ENCODE measurements at regions not wholly inside any gene's neighbourhood (a gene's known extent, or its start where the extent isn't known, plus 50 kb on each side); places are given as distances from the start of the nearest gene placed in this dataset.
"Not testable (repeated sequence)": the region's sequence is repeated elsewhere in the genome, so short reads cannot be mapped to it uniquely, and the experiment has no call there.

- 80% methylated on average over 5 of the region's 5 CpGs for WGBS
- Histone ChIP-seq H3K27ac (no peak overlapping the region), H3K4me3 (no peak overlapping the region), H3K36me3 (no peaks in the 10 kb centered on the region), H3K9me3 (no peaks in the 10 kb centered on the region), H3K4me1 (replicated peaks) (no peaks in the 10 kb centered on the region), H3K27me3 (replicated peaks; ENCODE audit: insufficient read depth) (no peaks in the 10 kb centered on the region)
- TF ChIP-seq CTCF (IDR thresholded peaks at IDR 0.05) (no peak), POLR2AphosphoS5 (IDR thresholded peaks at IDR 0.05) (no peak), POLR2A (IDR thresholded peaks at IDR 0.05) (no peak)
- intact Hi-C loops (cut with DNase I) = no loop called here
- DNase-seq (ENCODE audit: low spot score) = no peak
Measured at GRCh38 chr1:8226747-8227146, 91.2 kb upstream of the SLC45A1 start.

- H3K9me3 ChIP-seq; H3K4me3 ChIP-seq; H3K36me3 ChIP-seq; H3K4me1 ChIP-seq (replicated peaks); intact Hi-C loops (cut with DNase I); H3K27ac ChIP-seq; H3K27me3 ChIP-seq (replicated peaks; ENCODE audit: insufficient read depth); DNase-seq (ENCODE audit: low spot score): not testable (repeated sequence)
- 91% methylated on average over 5 of the region's 5 CpGs for WGBS
Measured at GRCh38 chr1:8226024-8226423, 91.9 kb upstream of the SLC45A1 start.

- Histone ChIP-seq H3K27me3 (replicated peaks; ENCODE audit: insufficient read depth) (no peaks in the 10 kb centered on the region), H3K9me3 (no peaks in the 10 kb centered on the region), H3K4me1 (replicated peaks) (no peaks in the 10 kb centered on the region), H3K4me3 (no peak overlapping the region), H3K27ac (no peak overlapping the region), H3K36me3 (no peaks in the 10 kb centered on the region)
- intact Hi-C loops (cut with DNase I) = no loop called here
- no peak for TF ChIP-seq CTCF (IDR thresholded peaks at IDR 0.05)
- TF ChIP-seq POLR2AphosphoS5 (IDR thresholded peaks at IDR 0.05) = no peak
- TF ChIP-seq POLR2A (IDR thresholded peaks at IDR 0.05) = no peak
- no peak for DNase-seq (ENCODE audit: low spot score)
- 64% methylated on average over 5 of the region's 5 CpGs for WGBS
Measured at GRCh38 chr1:8223526-8223925, 94.4 kb upstream of the SLC45A1 start.

- H3K27me3 ChIP-seq (replicated peaks; ENCODE audit: insufficient read depth) = no peaks in the 10 kb centered on the region
- no peaks in the 10 kb centered on the region for H3K36me3 ChIP-seq
- H3K27ac ChIP-seq = no peak overlapping the region
- no peak for TF ChIP-seq POLR2AphosphoS5 (IDR thresholded peaks at IDR 0.05)
- no peak for TF ChIP-seq CTCF (IDR thresholded peaks at IDR 0.05)
- no peak for TF ChIP-seq POLR2A (IDR thresholded peaks at IDR 0.05)
- no peaks in the 10 kb centered on the region for H3K4me1 ChIP-seq (replicated peaks)
- H3K4me3 ChIP-seq = no peak overlapping the region
- DNase-seq (ENCODE audit: low spot score) = no peak
- H3K9me3 ChIP-seq = no peaks in the 10 kb centered on the region
- intact Hi-C loops (cut with DNase I) = no loop called here
- WGBS = 90% methylated on average over 10 of the region's 10 CpGs
Measured at GRCh38 chr1:8222789-8223188, 95.1 kb upstream of the SLC45A1 start.

GRCh38 chr1:8219530-8219929, 98.4 kb upstream of the SLC45A1 start:
- intact Hi-C loops (cut with DNase I) = loop anchor here (5.0 kb wide), 1 partner anchor 187 kb away; no protein-coding TSS in a partner anchor

More at GRCh38 chr1:8219530-8219929, 98.4 kb upstream of the SLC45A1 start:
- Histone ChIP-seq H3K9me3 (no peaks in the 10 kb centered on the region), H3K36me3 (no peaks in the 10 kb centered on the region), H3K4me3 (no peak overlapping the region), H3K27ac (no peak overlapping the region), H3K4me1 (replicated peaks) (no peaks in the 10 kb centered on the region), H3K27me3 (replicated peaks; ENCODE audit: insufficient read depth) (no peaks in the 10 kb centered on the region)
- TF ChIP-seq POLR2AphosphoS5 (IDR thresholded peaks at IDR 0.05) (no peak), CTCF (IDR thresholded peaks at IDR 0.05) (no peak), POLR2A (IDR thresholded peaks at IDR 0.05) (no peak)
- WGBS = 96% methylated on average over 4 of the region's 4 CpGs
- no peak for DNase-seq (ENCODE audit: low spot score)

All from prostate gland (tissue), 2 donors.